Hypothalamus (tissue), 51 donors: ENCODE measurements at regions not wholly inside any gene's neighbourhood (a gene's known extent, or its start where the extent isn't known, plus 50 kb on each side); places are given as distances from the start of the nearest gene placed in this dataset.
"Not testable (repeated sequence)": the region's sequence is repeated elsewhere in the genome, so short reads cannot be mapped to it uniquely, and the experiment has no call there.

ENCODE experiments used
- DNase-seq, 51 donors: peaks; one replicate each; lab custom pipeline; 2025; lab: John Stamatoyannopoulos, UW

DNA sequence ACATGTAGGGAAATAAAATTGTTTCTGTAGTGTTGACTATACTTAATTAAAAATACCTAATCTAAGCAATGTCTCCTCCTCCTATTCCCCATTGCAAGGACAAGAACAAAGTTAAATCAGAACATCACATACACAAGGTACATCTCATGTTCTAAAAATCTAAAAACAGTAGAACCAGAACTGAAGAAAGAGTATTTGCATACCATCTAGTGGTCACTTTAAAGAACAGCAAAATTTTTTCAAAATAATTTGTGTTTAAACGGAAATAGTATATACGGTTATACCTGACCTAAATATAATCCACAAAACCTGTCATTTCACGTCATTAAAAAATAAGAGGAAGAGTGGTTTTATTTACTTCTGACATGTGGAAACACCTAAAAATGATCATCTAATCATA is 294.3 kb upstream of the KCNH7 start:
- DNase-seq, result no peak

DNA sequence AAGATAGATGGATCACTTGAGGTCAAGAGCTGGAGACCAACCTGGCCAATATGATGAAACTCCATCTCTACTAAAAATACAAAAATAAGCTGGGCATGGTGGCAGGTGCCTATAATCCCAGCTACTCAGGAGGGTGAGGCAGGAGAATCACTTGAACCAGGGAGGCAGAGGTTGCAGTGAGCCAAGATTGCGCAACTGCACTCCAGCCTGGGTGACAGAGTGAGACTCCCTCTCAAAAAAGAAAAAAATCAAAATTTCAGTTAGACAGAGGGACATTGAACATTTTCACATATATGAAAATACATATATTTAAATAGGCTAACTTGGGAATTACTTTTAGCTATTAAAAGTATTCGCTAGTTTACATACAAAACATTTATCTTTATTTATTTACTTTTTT is 293.6 kb upstream of the KCNH7 start:
- DNase-seq, result not testable (repeated sequence)

DNA sequence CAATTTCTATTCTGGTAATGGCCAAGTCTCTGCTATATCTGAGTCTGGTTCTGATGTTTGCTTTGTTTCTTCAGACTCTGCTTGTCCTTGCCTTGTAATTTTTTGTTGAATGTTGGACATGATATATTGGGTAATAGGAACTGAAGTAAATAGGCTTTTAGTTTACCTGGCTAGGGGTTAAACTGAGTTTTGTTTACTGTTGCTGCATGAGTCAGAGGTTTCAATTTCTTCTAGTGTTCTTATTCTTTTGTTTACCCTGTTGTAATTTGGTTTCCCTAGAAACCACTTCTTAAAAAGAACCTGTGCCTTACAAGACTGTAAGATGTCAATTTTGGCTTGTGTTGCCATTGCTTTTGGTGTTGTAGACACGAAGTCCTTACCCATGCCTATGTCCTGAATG is 285.0 kb upstream of the KCNH7 start:
- no peak for DNase-seq

DNA sequence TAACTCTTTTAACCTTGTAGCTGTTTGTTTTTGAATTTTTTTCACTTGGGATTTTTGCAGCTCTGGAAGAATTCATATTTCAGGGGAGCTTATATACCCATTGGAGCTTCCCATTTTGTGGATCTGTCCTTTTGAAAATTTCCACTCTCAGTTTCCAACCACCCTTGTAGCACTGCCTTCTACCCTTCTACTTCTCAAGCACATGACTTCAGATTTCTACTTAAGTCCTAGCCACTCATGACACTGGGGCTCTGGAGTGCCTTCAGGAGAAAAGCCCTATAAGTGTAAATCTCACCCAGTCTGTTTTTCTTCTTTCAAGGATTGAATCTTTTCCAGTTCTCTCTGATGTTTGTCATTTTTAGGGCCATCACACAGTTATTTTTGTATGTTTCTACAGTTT is 283.7 kb upstream of the KCNH7 start:
- DNase-seq, result no peak

DNA sequence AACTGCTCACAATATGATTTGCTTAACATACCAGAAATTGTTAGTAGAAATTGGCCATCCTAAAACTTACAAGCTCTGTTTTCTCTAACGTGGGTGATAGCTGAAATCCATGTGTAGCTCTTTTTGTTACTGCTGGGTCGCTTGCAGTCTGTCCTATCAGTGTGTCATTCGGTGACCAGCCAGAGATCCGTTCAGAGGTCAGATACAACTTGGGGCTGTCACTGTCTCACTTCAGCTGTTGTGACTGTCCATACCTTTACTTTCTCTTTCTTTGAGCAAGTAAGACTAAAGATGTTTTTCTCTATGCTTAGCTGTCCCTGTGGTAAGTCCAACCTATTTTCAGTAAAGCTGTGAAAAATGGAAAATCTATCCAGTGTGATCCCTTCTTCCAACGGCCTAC is 282.9 kb upstream of the KCNH7 start:
- DNase-seq, result no peak

DNA sequence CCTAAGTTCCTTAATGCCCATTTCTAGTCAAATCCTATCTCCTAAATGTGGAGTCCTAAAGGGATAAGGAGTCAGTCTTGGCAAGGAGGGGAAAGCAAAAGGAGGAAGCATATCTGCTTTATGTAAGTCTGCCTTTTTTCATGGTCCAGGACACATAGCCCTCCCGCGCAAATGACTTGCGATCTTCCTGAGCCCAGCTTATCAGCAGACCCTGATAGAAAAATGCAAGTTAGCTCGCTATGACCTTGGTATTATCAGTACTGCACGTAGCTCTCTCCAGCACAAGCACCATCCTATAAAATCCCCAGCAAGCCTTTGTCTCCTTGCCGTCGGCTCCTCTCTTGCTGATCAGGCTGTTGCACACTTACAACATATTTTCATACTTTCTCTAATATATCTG is 281.4 kb upstream of the KCNH7 start:
- no peak for DNase-seq

DNA sequence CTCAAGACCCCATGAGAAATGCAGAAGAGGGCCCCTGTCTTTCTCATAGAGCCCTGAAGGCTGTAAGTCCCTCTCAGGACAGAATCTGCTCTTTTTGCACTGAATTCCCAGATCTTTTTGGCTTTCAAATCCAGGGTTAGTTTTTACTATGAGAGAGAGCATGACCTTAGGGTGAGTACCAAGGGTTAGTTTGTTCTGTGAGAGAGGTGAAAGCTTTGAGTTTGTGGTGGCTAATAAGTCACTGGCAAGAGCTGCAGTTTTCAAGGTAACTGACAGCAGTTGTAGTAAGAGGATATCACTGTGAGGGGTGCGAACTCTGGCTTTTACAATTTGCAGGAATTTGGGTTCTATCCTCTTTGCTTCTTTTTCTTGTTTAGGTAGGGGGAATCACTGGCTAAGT is 248.4 kb upstream of the KCNH7 start:
- DNase-seq, result no peak

DNA sequence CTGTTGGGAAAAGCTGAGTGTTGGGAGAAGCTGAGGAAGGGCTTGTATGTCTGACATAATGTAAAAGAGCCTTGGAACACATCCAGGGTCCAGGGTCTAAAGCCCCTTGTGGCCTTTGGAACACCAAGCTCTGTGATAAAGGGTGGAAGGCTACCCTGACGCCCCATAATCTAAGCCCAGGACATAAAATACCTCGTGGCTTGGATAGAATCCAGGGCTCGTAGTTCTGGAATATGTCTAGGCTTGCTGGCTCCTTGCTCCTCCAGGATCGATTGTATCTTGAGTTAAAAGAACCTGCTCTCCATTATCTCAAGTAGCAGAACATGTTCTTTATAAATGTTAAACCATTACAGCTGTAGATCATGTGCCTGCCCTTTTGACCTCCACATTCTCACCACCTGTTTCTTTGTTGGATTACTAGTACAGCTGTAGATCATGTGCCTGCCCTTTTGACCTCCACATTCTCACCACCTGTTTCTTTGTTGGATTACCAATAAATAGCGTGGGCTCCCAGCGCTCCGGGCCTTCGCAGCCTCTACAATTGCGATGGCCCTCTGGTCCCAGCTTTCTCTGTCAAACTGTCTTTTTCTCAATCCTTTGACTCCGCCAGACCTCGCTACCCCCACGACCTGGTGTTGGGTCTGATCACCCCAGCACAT is 246.9 kb upstream of the KCNH7 start:
- not testable (repeated sequence) for DNase-seq

DNA sequence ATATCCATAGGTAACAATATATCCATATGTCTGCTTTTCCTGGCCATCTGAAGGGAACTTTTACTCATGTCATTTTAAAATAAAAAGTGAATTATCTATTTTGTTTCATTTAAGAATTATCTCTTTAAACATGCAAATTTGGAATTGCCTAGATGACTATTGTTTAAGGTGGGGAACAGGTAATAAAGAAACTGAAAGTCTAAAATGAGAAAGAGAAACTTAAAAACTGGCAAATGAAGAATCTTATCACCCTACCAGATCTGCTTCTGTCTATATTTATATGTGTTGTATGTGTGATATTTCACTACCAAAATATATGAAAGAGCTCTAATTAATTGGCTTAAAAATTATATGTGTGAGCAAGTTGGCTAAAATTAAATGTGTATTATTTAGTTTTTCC is 243.2 kb upstream of the KCNH7 start:
- DNase-seq, result no peak

DNA sequence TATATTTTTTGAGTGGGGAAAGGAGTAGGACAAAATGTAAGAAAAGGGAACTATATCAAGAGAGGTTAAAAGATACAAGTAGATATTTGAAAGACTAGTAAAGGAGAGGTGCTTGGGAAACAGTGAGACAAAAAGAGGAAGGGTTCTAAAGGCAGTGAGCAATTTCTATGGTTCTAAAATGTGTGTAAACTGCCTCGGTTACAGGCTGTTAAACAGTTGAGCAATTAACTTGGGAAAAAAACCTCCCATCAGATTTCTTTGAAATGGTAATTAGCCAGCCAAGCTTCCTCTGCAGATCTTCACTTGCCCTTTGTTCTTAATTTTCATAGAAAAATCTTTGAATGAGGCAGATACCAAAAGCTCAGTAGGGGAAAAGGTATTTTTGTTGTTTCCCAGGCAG is 238.7 kb upstream of the KCNH7 start:
- no peak for DNase-seq

DNA sequence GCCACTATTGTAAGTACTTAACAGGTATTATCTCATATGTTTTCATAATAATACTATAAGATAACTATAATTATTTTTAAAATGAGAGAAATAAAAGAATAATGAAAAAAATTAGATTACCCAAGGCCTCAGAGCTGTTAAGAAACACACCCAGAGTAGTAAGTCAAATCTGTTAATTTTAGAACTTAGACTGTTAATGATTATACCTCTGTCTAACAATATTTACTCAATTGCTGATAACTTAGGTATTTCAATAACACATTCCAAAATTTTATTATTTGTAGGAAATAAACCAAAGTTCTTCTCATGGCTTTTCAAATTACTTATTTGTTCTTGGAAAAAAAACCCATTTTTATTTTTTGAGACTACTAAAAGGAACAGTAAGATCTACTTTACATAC is 227.5 kb upstream of the KCNH7 start:
- no peak for DNase-seq

DNA sequence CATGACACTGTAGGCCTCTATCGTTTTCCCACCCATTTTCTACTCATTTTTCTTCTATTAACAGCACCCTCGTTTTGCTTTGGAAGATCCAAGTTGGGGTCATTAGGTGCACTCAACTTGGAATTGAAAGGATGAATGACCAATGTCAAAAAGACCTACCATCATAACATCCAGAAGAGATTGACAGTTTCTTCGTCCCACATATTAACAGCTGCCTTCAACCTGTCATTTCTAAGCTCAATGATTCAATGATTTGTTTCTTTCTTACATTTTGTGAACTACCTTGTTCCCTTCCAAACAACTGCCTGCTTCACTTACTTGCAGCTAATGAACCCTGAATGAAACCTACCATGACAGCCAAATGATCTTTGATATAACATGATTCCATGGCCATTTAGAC is 224.0 kb upstream of the KCNH7 start:
- no peak for DNase-seq

DNA sequence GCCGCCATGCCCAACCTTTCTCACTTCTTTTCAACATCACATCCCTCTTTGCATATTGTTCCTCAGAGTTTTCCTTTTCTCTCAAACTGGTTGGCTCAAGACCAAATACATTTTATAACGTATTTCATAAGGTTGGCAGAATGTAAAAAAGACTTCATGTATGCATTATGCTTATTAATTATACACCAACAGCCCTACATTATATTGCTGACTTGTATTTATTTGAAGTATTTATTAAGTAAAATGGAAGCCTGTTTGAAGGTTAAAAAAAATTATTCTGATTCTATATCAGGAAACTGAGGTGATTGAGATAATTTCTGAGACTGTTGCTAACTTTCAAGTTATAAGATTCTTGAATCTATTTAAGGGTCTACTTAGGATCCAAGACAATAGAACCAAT is 208.0 kb upstream of the KCNH7 start:
- DNase-seq, result no peak

DNA sequence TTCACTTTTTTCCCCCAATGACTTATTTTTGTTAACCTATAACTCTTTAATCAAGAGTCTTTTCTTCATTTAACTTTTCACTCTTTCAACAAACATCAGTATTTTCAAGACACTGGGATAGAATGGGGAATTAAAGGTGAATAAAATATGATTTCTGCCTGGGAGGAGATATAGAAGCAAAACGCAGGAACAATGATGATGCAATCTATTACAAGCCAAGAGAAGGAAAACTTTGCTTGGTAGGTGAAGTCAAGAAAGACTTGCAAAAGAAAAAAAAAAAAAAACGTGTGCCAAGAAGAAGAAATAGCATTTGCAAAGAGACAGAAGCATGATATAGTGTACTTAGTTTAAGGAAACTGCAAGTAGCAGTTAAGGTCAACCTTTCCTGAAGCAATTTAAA is 207.3 kb upstream of the KCNH7 start:
- DNase-seq, result no peak

DNA sequence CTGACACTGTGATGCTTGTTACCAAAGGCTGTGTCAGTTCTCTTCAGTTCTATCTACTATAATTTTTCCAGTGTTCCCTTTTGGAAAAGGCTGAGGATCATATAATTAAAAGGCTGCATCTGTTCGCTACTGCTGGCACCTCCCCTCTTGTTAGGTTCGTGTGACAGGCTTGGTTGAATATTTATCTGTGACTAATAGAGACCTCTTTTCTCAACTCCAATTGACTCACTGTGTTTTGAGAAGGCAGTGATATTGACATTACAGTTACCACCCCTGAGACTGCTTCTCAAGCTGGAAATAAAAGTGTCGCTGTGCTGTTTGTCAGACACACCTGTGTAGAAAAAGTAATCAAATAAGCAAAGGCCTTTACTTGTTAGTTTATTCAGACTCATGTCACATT is 205.5 kb upstream of the KCNH7 start:
- DNase-seq, result no peak

DNA sequence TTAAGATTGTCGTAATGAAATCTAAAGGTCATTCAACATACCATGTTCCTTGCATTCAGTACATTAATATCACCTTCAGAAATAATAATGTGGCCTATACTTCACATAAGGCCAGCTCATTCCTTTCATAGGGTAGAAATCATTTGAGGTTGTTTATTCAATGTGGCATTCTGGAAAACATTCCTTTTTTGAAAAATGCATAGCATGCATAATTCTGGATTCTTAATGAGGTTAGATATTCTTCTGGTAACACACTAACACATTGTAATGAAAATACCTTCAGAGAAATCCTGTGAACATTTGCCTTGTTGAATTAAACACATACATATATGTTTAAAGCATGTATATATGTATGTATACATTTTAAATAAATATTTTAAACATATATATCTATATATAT is 204.6 kb upstream of the KCNH7 start:
- DNase-seq, result no peak

DNA sequence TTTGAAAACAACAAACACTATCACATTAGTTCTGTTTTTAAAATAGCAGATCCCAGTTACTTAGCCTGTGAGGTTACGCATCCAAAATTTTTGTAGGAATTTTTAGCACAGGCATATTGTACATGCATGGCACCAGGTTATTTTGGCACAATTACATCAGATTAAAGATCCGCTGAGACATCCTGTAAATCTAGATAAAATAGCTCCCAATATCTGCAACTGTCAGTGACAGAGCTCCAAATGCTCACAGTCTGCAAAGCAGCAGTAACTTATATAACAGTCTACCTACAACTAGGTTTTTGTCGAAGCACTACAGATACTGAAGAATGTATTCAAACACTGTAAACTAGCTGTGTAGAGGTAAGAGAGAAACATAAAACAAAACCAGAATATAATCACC is 200.7 kb upstream of the KCNH7 start:
- no peak for DNase-seq

DNA sequence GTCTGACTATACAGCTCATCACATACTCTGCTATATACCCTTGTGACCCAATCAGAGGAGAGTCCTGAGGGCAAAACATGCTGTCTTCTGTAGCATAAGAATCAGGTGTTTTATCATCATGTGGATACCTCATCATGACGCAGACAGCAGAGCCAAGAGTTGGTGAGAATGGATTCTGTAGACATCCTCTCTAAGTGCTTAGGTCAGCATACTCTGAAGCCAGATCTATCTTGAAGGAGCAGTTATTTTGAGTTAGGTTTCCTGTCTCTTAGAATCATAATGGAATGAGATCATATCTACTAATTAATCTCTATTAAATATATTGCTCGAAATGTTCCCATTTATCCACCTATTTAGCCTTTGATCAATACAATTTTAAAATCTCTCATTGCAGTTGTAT is 190.2 kb upstream of the KCNH7 start:
- DNase-seq, result no peak

DNA sequence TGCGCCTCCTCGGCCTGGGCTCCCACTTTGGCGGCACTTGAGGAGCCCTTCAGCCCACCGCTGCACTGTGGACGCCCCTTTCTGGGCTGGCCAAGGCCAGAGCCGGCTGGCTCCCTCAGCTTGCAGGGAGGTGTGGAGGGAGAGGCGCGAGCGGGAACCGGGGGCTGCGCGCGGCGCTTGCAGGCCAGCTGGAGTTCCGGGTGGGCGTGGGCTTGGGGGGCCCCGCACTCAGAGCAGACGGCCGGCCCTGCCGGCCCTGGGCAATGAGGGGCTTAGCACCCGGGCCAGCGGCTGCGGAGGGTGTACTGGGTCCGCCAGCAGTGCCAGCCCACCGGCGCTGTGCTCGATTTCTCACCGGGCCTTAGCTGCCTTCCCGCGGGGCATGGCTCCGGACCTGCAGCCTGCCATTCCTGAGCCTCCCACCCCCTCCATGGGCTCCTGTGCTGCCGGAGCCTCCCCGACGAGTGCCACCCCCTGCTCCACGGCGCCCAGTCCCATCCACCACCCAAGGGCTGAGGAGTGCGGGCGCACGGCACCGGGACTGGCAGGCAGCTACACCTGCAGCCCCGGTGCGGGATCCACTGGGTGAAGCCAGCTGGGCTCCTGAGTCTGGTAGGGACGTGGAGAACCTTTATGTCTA is 187.7 kb upstream of the KCNH7 start:
- DNase-seq, result not testable (repeated sequence)

DNA sequence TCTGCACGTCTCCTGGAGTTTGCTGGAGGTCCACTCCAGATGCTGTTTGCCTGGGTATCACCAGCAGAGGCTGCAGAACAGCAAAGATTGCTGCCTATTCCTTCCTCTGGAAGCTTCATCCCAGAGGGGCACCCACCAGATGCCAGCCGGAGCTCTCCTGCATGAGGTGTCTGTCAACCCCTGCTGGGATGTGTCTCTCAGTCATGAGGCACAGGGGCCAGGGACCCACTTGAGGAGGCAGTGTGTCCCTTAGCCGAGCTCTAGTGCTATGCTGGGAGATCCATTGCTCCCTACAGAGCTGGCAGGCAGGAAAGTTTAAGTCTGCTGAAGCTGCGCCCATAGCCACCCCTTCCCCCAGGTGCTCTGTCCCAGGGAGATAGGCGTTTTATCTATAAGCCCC is 178.3 kb upstream of the KCNH7 start:
- not testable (repeated sequence) for DNase-seq

DNA sequence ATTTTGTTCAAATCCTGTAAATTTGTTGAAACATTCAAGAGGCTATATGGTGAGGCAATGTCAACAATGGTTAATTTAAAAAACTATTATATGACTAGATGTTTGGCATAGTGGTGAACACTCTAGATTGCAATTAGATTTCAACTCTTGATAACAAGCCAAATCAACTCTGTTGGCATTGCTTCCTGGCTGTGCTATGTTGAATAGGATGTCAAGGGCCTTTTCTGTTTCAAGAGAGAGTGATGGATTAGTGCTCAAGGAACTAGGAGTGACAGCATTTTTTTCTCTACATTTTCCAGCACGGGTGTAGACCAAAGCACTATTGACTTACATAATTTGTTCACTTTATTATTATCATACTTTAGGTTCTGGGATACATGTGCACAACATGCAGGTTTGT is 172.4 kb upstream of the KCNH7 start:
- DNase-seq, result no peak

DNA sequence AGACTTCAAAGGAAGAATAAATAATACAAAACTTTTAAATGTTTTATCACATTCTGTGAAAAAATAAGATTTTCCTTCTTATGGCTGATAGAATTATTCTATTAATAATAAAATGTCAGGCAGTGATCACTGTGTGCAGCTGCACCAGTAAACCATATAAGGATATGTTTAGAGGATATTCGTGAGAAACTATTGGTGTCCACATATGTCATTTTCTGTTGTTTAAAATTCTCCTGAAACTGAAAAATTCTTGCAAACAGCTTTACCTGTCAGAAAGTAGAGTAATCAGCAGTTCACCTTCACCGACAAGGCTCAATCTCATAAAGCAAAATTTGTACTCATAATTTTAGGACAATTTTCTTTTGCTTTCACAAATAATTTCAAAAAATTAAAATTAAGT is 170.1 kb upstream of the KCNH7 start:
- no peak for DNase-seq

DNA sequence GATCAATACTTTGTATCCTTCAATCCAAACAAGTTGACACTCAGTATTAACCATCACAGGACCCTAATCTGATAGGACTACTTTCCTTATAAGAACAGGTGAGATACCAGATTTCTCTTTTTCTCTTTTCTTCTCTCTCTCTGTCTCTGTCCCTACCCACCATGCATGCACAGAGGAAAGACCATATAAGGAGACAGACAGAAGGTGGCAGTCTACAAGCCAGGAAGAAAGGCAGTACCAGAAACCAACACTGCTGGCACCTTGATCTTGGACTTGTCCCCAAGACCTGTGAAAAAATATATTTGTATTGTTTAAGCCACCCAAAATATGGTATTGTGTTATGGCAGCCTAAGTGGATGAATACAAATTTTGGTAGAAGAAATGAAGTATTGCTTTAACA is 156.2 kb upstream of the KCNH7 start:
- no peak for DNase-seq
